K562 (cell line): ENCODE measurements at regions not wholly inside any gene's neighbourhood (a gene's known extent, or its start where the extent isn't known, plus 50 kb on each side); places are given as distances from the start of the nearest gene placed in this dataset.

Experiments used
- ATAC-seq: fragments of 200-7000 bp; cut with Tn5 transposase; 3 replicates; pipeline ENCODE4 v1.9.1; 2020; ENCODE audit warnings: moderate library complexity
- BruUV-seq: library from RNA; stranded (reverse); fragments of 400-500 nt; replicated peaks from 2 replicates; lab custom pipeline; 2021; lab: Mats Ljungman, UMichigan
- CTCF ChIA-PET: fragments of 300-600 bp; formaldehyde crosslinking; extraction: SDS; loops from one replicate; lab custom pipeline; 2021; ENCODE audit warnings: low intra/inter-chr PET ratio; lab: Yijun Ruan, JAX
- POLR2A ChIA-PET: fragments of 300-600, 350-650 bp; sonication (Branson Sonifier 250); formaldehyde crosslinking; extraction: SDS; loops from one replicate; lab custom pipeline; 2021; ENCODE audit warnings: antibody characterized with exemption, inconsistent platforms; lab: Yijun Ruan, JAX
- DNase-seq, 4 experiments: peaks; one replicate each; pipeline versions ENCODE4 v3.0.0 to v3.0.0-alpha.2; 2011 to 2018; ENCODE audit warnings: low spot score in 3 of 4, mixed read lengths in 3 of 4; ENCODE audit errors: extremely low read depth in 1 of 4
- FAIRE-seq: peaks from 2 replicates; lab custom pipeline; 2011; peaks lifted over from hg19 to GRCh38; lab: Jason Lieb, UNC
- H2AFZ ChIP-seq: 2 replicates; pipeline ENCODE4 v1.6.0; 2011; ENCODE audit warnings: low read depth, low read length, control low read depth, inconsistent platforms
- H3K27ac ChIP-seq: fragments of 200-600 bp; 3 replicates; pipeline ENCODE4 v1.8.0; 2011; ENCODE audit warnings: low read depth, mild to moderate bottlenecking, control low read depth, inconsistent platforms, low read length, moderate library complexity, mixed read lengths; ENCODE audit errors: extremely low read depth
- H3K27me3 ChIP-seq, 2 experiments: fragments of 300-600 bp in 1 of 2; 2 replicates in 1 of 2; 3 replicates in 1 of 2; pipeline versions ENCODE4 v1.6.0 to v1.8.0; 2011; ENCODE audit warnings: inconsistent platforms in 2 of 2, low read length in 2 of 2, mild to moderate bottlenecking in 1 of 2, mixed read lengths in 1 of 2, moderate library complexity in 1 of 2; ENCODE audit not compliant: control insufficient read depth in 2 of 2, insufficient read depth in 2 of 2
- H3K36me3 ChIP-seq: fragments of 300-600 bp; 3 replicates; pipeline ENCODE4 v1.8.0; 2011; ENCODE audit warnings: mild to moderate bottlenecking, low read length, inconsistent platforms; ENCODE audit not compliant: control insufficient read depth, insufficient read depth
- H3K4me1 ChIP-seq, 2 experiments: fragments of 200-600 bp in 1 of 2; replicated peaks in 1 of 2; 2 replicates in 1 of 2; 3 replicates in 1 of 2; pipeline versions ENCODE4 v1.5.1 to v1.8.0; 2011; ENCODE audit warnings: inconsistent platforms in 2 of 2, low read length in 2 of 2, mild to moderate bottlenecking in 1 of 2, mixed read lengths in 1 of 2, moderate library complexity in 1 of 2; ENCODE audit not compliant: control insufficient read depth in 2 of 2, insufficient read depth in 2 of 2
- H3K4me2 ChIP-seq: 2 replicates; pipeline ENCODE4 v1.6.1; 2011; ENCODE audit warnings: low read length, control low read depth, inconsistent platforms, mixed read lengths; ENCODE audit not compliant: insufficient read depth
- H3K4me3 ChIP-seq: fragments of 200-600 bp; sonication (generic), shearing (Covaris generic); 2 replicates; pipeline ENCODE4 v1.5.1; 2016; ENCODE audit warnings: control low read depth, inconsistent platforms
- H3K79me2 ChIP-seq: fragments of 200-600 bp; 3 replicates; pipeline ENCODE4 v1.8.0; 2011; ENCODE audit warnings: low read length, inconsistent platforms; ENCODE audit not compliant: control insufficient read depth, insufficient read depth
- H3K9ac ChIP-seq, 2 experiments: 2 replicates each; pipeline versions ENCODE4 v1.6.0 to v1.6.1; 2011; ENCODE audit warnings: low read depth in 2 of 2, low read length in 2 of 2, control low read depth in 1 of 2, inconsistent platforms in 1 of 2, mild to moderate bottlenecking in 1 of 2, mixed read lengths in 1 of 2; ENCODE audit not compliant: insufficient read depth in 1 of 2
- H3K9me1 ChIP-seq: one replicate; pipeline ENCODE4 v1.6.0; 2011; ENCODE audit warnings: inconsistent platforms, mild to moderate bottlenecking, low read length, moderate library complexity; ENCODE audit not compliant: control insufficient read depth, insufficient read depth
- H3K9me3 ChIP-seq: replicated peaks from 2 replicates; pipeline ENCODE4 v1.5.1; 2011; ENCODE audit warnings: low read depth, low read length, inconsistent platforms; ENCODE audit not compliant: control insufficient read depth, insufficient read depth
- H4K20me1 ChIP-seq: replicated peaks from 2 replicates; pipeline ENCODE4 v1.6.1; 2011; ENCODE audit warnings: low read length, inconsistent platforms, mixed read lengths; ENCODE audit not compliant: control insufficient read depth, insufficient read depth
- ARNT ChIP-seq, 2 experiments: fragments of 450-650 bp; IDR thresholded peaks; 2 replicates each; pipeline ENCODE4 v1.6.1; 2016; ENCODE audit warnings: mild to moderate bottlenecking in 1 of 2
- CREB3 ChIP-seq: fragments of 450-650 bp; conservative IDR thresholded peaks from 2 replicates; pipeline ENCODE4 v1.6.1; 2016; ENCODE audit warnings: missing genetic modification characterization, low read depth, mild to moderate bottlenecking, missing compliant biosample characterization, moderate library complexity
- CTBP1 ChIP-seq: fragments of 450-650 bp; IDR thresholded peaks from 2 replicates; pipeline ENCODE4 v1.6.1; 2016; ENCODE audit warnings: borderline replicate concordance
- ETS1 ChIP-seq: conservative IDR thresholded peaks from 2 replicates; pipeline ENCODE4 v1.6.1; 2011; ENCODE audit warnings: low read depth, mild to moderate bottlenecking, low read length; ENCODE audit not compliant: control insufficient read depth
- ETV6 ChIP-seq, 3 experiments: fragments of 150-350 bp in 1 of 3; sonication (generic) in 1 of 3; formaldehyde crosslinking in 1 of 3; IDR thresholded peaks; 2 replicates each; pipeline versions ENCODE4 v1.6.1 to v1.8.0; 2014 to 2022; ENCODE audit warnings: borderline replicate concordance in 2 of 3, low read depth in 2 of 3, antibody characterized with exemption in 1 of 3, low read length in 1 of 3, mild to moderate bottlenecking in 1 of 3, missing genetic modification reagents in 1 of 3
- HINFP ChIP-seq: fragments of 450-650 bp; conservative IDR thresholded peaks from 2 replicates; pipeline ENCODE4 v1.6.1; 2016; ENCODE audit warnings: missing genetic modification characterization, low read depth, mild to moderate bottlenecking, control low read depth, missing compliant biosample characterization
- KHSRP ChIP-seq: fragments of 450-650 bp; IDR thresholded peaks from 2 replicates; pipeline ENCODE4 v1.6.1; 2017
- STAT5A ChIP-seq: IDR thresholded peaks from 2 replicates; pipeline ENCODE4 v1.6.1; 2012; ENCODE audit warnings: low read length, inconsistent platforms, borderline replicate concordance
- ZBTB33 ChIP-seq: sonication (generic); formaldehyde crosslinking; IDR thresholded peaks from 2 replicates; pipeline ENCODE4 v1.8.1; 2023; ENCODE audit warnings: mild to moderate bottlenecking, missing genetic modification reagents
- ZNF699 ChIP-seq: fragments of 250-450 bp; sonication (Bioruptor Pico); IDR thresholded peaks from 2 replicates; pipeline ENCODE4 v1.8.0; 2021; ENCODE audit warnings: mild to moderate bottlenecking, moderate library complexity; ENCODE audit not compliant: insufficient replicate concordance
- ZSCAN32 ChIP-seq: fragments of 450-650 bp; formaldehyde crosslinking; IDR thresholded peaks from 2 replicates; pipeline ENCODE4 v1.4.0; 2020; ENCODE audit warnings: mild to moderate bottlenecking, moderate library complexity
- WGBS: fragments of 100-300 bp; shearing (Covaris generic); methylation state at CpG from one replicate; pipeline ENCODE4 v1.1.6; 2016; ENCODE audit warnings: low coverage, mixed read lengths; ENCODE audit not compliant: insufficient coverage; ENCODE audit errors: missing lambda C conversion rate; 5-methylcytosine and 5-hydroxymethylcytosine counted together
- in situ Hi-C: fragments of 300-500 bp; cut with MboI; formaldehyde crosslinking; loops from 4 replicates; pipeline ENCODE4 v1.15.0; 2018; ENCODE audit warnings: inconsistent platforms, mixed read lengths
- intact Hi-C: fragments of 100-400 bp; cut with micrococcal nuclease; formaldehyde crosslinking; loops from 2 replicates; pipeline ENCODE4 v1.14.2; 2022
- TF ChIP-seq, protein P1 (sequence below): IDR thresholded peaks from 2 replicates; pipeline ENCODE4 v1.6.1; 2014; ENCODE audit warnings: antibody characterized with exemption

- POLR2A ChIA-PET: interaction anchor here (0.6 to 1.8 kb wide), 11 partner anchors 9 to 340 kb away, joined by 3 to 9 read pairs (median 5); no protein-coding TSS in a partner anchor
- DNase-seq (peak; percentile 48 to 93 (median 68)), FAIRE-seq (peak; percentile 91), ATAC-seq (peak; percentile 88)
- Histone ChIP-seq H4K20me1 (no peaks in the 10 kb centered on the region), H3K4me1 (peaks cover 30 to 55% of the 10 kb centered on the region in 2 experiments), H3K27ac (peak overlapping the region; percentile 92), H3K9ac (peak overlapping the region; percentile 27 to 69; a peak in 3 of 4 replicates), H3K4me2 (peak overlapping the region; percentile 82), H3K79me2 (peaks cover 4% of the 10 kb centered on the region; the same call in 1 of the 3 replicates), H2AFZ (peak overlapping the region; percentile 91), H3K36me3 (no peaks in the 10 kb centered on the region), H3K4me3 (peak overlapping the region; percentile 18; the same call in 1 of the 2 replicates), H3K9me3 (no peaks in the 10 kb centered on the region), H3K9me1 (peaks cover 5% of the 10 kb centered on the region), H3K27me3 (no peaks in the 10 kb centered on the region)
- 7% methylated on average over 9 of the region's 9 CpGs for WGBS
- CTCF ChIA-PET: no interaction called here
- intact Hi-C loops: loop anchor here (1.0 to 5.0 kb wide), 6 partner anchors 28 to 226 kb away; partner anchors contain the start of gene HES1
- in situ Hi-C loops: no loop called here
- TSS peak; percentile 74 for BruUV-seq
- TF ChIP-seq STAT5A (peak; percentile 82), ZBTB33 (CRISPR knock-in tag) (no peak; the same call in 1 of the 2 replicates), CREB3 (tag) (no peak), CTBP1 (peak; percentile 84), ZSCAN32 (CRISPR knock-in tag) (no peak), ETV6 (IDR thresholded peaks at IDR 0.05; ENCODE audit: borderline replicate concordance in 1 of 2, low read depth in 2 of 2, low read length in 1 of 2) (peak in 1 of 2 experiments; percentile 70; a peak in 1 of 4 replicates), ETV6 (CRISPR knock-in tag; IDR thresholded peaks at IDR 0.05; ENCODE audit: borderline replicate concordance) (no peak), HINFP (no peak), KHSRP (no peak), ARNT (IDR thresholded peaks at IDR 0.05) (peak; percentile 33 to 84; a peak in 3 of 4 replicates), ZNF699 (no peak), ETS1 (no peak)
- TF ChIP-seq, protein P1, sequence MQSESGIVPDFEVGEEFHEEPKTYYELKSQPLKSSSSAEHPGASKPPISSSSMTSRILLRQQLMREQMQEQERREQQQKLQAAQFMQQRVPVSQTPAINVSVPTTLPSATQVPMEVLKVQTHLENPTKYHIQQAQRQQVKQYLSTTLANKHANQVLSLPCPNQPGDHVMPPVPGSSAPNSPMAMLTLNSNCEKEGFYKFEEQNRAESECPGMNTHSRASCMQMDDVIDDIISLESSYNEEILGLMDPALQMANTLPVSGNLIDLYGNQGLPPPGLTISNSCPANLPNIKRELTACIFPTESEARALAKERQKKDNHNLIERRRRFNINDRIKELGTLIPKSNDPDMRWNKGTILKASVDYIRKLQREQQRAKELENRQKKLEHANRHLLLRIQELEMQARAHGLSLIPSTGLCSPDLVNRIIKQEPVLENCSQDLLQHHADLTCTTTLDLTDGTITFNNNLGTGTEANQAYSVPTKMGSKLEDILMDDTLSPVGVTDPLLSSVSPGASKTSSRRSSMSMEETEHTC: peak; percentile 38
Measured at GRCh38 chr3:193910886-193911738, 224.8 kb upstream of the HES1 start.
